ENCODE measurements at regions not wholly inside any gene's neighbourhood (a gene's known extent, or its start where the extent isn't known, plus 50 kb on each side); places are given as distances from the start of the nearest gene placed in this dataset.
A peak's percentile ranks its signal among the peaks of the same experiment; 100 is the strongest.
"Not testable (repeated sequence)": the region's sequence is repeated elsewhere in the genome, so short reads cannot be mapped to it uniquely, and the experiment has no call there.

DNA sequence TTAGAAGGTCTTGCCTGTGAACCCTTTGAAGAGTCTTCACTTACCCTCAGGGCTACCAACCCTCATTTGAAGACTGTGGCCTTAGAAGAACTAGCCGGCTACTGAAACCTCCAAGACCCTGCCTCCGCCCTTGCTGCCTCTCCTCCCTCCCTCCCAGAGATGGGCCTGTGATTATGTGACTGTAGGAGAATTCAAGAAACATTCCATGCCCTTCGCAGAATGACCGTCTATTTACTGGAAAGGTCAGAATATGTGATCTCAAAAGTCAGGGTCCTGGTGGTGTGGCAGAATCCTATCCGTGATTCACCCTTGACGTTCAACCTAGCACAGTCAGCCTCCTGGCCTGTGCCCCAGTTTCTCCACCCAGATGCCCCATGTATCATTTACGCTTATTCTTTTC lies 109.6 kb downstream of the CTNND1 start:
- DNase-seq = no peak

DNA sequence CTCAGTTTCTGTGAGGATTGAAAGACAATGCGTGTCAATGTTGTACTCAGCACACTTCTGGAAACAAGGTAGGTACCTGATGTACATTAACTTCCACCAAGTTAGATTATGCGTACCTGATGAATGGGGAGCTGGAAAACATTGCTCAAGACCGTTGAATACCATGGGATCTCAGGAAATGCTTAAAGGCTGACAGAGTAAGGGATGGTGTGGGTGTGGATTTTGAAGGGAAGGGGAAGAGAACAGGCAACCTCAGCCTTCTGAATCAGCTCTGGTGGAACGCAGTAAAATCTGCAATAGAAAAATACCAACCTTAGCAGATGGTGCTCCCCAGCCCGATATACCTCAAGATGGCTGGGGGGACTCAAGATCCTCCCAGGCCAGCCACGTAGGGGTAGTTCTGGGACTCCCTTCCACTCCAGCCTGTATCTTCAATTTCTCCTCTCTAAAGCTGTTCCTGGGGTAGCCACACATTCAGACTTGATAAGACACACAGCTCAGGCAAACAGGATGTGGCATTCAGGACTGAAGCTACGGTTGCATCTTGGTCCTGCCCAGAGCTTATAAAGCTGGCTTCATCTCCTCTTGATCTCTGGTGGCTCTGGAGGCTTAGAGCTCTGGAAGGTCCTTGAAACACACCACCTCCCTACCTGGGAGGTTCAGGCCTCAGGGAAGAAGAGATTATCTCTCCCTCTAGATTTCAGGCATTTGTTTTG lies 111.8 kb downstream of the CTNND1 start:
- DNase-seq = no peak

DNA sequence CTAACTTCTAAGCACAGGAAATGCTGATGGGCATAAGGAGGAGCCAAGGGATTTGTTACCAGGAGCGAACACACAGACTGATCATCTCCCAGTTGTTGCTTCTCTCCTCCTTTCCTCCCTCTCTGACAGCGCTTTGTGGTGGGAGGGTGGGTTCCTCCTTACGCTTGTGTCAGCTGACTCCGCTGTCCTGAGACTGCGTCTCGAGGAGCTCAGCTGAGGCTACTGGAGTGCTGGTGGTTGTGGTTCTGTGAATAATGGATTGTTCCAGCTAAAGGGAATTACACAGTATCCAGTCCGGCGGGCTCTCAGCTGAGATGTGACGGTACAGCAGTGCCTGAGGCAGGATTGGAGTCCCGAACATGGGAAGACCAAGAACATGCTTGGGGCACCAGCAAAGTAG lies 113.4 kb downstream of the CTNND1 start:
- DNase-seq = no peak

DNA sequence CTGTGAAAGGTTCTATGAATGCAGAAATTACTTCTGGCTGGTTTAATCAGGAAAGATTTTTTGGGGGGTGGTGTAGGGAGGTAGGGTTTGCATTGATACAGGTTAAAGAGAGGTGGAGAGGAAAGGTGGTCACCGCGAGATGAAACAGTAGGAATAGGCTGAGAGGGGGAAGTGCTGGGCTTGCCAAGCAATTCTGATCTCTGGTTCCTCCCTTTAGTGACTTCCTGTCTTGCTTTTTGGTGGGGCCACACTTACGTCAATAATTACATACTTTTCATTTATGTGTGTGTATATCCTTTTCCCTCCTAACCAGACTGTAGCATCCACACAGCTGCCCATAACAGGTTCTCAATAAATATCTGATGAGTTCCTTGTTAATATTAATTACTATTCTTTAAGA lies 120.0 kb downstream of the CTNND1 start:
- no peak for DNase-seq

DNA sequence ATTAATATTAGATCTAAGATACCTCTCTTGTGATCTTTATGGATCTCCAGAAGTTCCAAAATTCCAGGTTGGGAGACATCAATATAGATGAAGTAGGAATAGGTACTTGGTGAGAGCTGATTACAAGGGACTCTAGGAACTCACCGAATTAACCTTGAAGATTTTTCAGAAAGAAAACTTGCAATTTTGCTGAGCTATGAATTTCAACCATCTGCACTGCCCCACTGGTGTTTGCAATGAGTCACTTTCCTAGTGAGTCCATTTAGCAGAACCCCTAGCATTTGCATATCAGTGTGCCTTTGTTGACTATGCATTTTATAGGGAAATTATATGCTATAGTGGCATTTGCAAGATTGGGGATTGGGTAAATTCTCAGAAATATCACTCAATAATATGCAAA lies 122.0 kb downstream of the CTNND1 start:
- no peak for DNase-seq

DNA sequence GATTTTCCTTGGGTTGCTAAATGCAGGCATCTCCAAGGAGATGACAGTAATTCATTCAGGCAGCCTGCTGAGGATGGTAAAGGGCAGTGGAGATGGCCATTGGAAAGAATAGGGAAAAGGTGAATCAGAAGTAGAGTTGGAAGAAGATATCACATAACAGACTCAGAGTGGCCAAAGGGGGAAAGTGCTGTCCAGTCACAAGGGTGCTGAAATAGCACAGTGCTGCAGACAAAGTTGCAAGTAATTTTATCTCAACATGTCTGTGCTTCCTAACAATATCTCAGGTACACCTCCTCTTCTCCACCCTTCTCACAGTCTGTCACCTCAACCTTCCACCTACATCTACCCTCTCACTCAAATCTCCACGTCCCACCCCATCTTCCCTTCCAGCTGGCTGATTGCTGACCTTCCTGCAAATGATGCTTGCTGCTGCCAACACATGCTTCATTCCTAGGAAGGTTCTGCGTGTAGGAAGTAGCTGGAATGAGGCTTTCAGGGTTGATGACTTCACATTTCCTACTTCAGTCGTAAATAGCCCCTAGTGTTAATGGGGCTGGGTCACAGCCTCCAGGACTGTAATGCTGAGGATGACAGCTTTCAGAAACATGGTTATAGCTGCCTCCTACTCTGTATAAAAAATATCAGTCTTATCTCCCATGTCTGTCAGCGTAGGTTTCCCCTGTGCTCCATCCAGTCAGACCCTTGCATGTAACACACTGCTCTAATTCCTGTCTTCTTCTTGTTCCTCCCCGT lies 123.9 kb downstream of the CTNND1 start:
- no peak for DNase-seq

DNA sequence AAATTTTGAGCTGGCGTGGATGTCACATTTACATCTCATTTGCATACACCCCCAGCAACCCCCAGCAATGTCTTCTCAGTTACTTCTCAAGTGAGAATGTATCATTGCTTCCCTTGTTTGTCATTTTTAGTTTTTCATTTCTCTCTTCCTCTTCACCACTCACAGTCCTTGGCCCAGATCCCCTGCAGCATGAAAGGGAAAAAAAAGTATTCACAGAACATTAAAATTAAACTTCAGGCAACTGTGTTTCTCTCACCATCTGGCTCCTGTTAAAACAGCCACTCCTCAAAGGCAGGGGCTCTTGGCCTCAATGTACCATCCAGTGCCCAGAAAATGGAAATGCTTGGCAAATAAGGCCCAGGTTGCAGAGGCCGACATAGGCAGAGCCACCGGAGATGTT lies 126.8 kb downstream of the CTNND1 start:
- DNase-seq = no peak

DNA sequence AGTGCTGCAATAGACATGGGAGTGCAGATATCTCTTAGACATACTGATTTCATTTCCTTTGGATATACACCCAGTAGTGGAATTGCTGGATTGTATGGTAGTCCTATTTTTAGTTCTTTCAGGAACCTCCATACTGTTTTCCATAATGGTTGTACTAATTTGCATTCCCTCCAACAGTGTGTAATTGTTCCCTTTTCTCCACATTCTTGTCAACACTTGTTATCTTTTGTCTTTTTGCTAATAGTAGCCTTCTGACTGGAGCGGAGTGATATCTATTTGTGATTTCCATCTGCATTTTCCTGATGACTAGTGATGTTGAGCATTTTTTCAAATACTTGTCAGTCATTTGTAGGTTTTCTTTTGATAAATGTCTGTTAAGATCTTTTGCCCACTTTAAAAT lies 128.9 kb downstream of the CTNND1 start:
- no peak for DNase-seq

DNA sequence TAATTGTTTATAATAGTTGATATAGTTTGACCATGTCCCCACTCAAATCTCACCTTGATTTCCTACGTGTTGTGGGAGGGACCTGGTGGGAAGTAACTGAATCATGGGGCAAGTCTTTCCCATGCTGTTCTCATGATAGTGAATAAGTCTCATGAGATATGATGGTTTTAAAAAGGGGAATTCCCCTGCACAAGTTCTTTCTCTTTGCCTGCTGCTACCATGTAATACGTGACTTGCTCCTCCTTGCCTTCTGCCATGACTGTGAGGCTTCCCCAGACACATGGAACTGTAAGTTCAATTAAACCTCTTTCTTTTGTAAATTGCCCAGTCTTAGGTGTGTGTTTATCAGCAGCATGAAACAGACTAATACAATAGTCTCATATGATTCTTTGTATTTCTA lies 130.5 kb upstream of the OR9Q1 start:
- DNase-seq = not testable (repeated sequence)

DNA sequence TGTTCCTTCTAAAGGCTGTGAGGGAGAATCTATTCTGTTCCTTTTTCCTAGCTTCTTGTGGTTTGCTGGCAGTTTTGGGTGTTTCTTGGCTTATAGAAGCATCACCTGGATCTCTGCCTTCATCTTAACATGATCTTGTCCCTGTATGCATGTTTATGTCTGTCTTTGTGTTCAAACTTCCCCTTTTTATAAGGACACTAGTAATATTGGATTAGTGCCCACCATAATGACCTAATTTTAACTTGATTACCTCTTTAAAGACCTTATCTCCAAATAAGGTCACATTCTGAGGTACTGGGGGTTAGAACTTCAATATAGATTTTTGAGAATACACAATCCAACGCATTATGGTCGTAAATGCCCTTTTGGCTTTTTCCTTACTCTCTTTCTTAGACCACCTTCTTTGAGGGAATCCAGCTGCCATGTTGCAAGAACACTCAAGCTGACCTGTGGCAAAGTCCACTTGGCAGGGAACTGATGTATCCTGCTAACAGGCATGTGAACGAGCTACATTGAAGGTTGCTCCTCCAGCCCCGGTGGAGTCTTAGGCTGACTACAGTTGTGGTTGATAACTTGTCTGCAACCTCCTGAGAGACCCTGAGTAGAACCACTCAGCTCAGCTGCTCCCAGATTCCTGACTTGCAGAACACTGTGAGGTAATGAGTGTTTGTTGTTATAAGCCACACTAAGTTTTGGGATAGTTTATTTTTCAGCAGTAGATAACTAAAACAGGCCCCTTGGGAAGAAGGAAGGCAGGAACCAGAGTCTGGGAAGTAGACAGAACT lies 127.1 kb upstream of the OR9Q1 start:
- DNase-seq = no peak

DNA sequence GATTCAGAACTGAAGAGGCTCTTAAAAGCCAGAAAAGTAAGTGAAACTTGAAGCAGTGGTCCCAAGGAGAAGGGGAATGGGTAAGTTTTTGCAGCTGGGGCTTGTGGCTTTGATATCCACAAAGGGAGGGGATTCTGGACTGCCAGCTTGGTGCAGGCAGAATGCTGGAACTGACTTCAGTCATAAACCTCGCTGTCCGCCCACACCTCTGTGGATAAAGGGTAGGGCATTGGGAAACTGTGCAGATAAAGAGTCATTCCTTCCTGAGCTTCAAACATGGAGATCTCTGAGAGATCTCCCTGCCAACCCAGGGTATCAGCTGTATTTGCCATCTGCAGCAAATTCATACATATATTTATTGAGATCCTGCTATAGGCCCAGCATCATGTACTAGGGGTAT lies 124.3 kb upstream of the OR9Q1 start:
- DNase-seq = no peak

DNA sequence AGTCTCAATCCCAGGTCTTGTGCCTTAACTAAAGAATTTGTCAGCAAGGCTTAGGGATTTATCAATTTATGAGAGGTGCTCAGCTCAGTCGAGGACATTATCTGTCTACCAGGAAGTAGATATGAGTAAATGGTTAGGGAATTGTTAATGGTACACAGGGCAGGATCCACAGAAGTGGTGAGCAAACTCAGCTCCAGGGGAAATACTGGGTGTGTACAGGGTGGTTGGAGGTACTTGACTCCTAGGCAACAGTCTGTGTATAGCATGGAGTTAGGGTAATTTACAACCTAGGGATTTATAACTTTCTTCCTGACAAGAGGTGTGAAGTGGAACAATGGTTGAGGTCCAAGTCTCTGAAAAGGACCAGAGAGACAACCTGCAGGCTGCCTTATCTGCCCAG lies 123.4 kb upstream of the OR9Q1 start:
- no peak for DNase-seq

DNA sequence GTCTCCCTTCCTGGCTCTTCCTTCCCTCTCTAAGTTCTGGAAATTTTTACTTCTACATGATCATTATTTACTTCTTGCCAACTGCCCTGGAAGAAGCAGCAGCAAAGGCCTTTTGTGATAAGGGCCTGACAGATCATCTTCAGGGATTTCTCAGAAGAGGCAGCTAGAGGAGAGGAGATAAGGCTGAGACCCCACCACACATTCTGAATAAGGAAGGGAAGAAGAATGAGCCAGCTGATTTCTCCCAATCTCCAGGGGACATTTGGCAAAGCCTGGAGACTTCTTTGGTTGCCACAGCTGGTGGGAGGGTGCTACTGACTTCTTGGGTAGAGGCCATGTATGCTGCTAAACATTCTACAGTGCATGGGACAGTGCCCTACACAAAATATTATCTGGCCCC lies 122.4 kb upstream of the OR9Q1 start:
- DNase-seq = no peak

DNA sequence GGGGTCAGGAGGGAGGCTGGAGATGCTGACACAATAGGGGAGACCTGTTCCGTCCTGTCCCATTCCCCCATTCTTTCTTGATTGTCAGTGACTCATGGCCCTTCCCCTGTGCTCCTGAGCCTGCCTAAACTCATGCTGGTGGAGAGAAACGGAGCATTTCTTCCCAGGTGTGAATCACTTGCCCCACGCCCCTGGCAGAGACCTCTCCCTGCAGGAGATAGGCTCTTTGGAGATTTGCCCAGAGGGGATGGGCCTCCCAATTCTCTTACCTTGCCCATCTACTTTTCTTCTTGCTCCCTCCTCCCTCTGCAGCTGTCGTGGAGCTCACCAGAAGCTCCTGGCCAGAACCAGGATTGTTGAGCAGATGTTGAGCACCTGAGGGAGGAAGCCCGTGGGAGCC lies 121.9 kb upstream of the OR9Q1 start:
- DNase-seq = no peak

DNA sequence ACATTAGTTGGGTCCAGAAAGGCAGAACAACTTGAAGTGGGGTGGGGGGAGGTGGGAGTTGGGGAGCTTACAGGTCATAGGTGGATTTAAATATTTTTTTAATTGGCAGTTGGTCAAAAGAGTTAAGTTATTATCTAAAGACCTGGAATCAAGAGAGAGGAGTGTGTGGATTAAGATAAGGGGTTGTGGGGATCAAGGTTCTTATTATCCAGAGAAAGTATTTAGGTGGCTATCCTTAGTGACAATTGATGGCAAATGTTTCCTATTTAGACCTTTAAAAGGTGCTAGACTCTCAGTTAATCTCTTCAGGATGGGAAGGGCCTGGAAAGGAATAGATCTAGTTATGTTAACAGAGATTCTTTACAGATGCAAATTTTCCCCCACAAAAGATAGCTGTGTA lies 120.7 kb upstream of the OR9Q1 start:
- DNase-seq = no peak

DNA sequence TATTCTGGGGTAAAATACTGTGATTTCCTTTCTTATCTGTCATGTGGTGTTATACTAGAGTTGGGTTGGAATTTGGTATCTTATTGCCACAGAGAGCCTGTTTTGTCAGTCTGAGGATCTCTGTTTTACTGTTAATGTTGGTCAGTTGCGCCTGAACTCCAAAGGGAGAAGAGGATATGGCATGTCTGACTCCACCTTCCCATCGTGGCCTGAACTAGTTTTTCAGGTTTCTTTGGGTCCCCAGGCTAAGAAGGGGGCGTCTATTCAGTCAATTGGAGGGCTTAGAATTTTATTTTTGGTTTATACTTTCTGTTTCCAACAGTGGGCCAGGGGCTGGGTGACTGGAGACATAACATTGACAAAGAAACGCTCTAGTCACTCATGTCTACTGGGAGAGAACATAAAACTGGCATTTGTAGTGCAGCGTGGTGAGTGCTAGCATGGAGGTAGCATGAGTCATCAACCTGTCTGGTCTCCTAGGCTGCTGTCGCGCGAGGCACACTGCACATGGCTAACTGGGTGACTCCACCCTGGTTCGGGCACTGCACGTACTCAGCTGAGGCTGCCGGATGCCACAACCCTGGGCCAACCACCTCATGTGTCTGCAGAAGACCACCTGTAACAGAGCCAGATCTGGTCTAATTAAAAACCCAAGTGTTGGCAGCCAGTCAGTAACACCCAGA lies 120.1 kb upstream of the OR9Q1 start:
- DNase-seq = peak; percentile 9

DNA sequence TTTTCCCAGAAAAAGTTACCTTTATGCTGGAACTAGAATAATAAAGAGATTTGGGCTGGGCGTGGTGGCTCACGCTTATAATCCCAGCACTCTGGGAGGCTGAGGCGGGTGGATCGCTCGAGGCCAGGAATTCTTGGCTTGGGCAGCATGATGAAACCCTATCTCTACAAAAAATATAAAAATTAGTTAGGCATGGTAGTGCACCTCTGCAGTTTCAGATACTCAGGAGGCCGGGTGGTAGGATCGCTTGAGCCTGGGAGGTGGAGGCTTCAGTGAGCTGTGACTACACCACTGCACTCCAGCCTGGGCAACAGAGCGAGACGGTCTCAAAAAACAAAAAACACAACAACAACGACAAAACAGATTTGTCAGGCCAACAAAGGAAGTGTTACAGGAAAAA lies 119.3 kb upstream of the OR9Q1 start:
- DNase-seq = no peak

DNA sequence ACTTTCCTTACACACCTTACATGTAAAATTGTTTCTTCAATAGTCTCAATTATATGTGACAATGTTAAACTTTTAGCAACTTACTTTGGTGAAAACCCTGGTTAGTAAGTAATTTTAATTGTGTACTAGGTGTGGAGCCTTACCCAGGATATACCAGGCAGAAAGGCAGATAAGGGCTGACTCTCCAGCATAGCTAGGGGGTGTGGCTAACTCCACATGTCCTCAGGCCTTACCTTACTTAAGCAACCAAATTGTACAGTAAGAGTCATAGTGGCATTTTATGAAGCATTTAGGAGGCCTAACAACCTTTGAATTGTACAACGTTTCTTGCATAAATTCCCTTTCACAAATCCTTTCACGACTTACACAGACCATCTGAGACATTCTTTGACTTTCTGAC lies 118.2 kb upstream of the OR9Q1 start:
- DNase-seq = no peak

DNA sequence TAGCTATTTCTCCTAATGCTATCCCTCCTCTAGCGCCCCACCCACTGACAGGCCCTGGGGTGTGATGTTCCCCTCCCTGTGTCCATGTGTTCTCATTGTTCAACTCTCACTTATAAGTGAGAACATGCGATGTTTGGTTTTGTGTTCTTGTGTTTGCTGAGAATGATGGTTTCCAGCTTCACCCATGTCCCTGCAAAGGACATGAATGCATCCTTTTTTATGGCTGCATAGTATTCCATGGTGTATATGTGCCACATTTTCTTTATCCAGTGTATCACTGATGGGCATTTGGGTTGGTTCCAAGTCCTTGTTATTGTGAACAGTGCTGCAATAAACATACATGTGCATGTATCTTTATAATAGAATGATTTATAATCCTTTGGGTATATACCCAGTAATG lies 115.3 kb upstream of the OR9Q1 start:
- not testable (repeated sequence) for DNase-seq

DNA sequence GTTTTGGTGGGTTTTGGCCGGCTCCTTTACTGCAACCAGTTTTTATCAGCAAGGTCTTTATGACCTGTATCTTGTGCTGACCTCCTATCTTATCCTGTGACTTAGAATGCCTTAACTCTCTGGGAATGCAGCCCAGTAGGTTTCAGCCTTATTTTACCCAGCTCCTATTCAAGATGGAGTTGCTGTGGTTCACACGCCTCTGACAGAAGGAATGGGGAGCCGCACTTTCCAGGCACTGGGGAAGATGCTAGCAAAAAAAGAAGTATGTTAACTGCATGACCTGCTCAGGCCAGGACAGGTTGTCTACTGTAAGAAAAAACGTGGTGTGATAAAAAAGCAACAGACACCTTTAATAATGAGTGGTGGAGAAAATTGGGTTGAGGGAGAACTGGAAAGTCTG lies 112.2 kb upstream of the OR9Q1 start:
- not testable (repeated sequence) for DNase-seq

DNA sequence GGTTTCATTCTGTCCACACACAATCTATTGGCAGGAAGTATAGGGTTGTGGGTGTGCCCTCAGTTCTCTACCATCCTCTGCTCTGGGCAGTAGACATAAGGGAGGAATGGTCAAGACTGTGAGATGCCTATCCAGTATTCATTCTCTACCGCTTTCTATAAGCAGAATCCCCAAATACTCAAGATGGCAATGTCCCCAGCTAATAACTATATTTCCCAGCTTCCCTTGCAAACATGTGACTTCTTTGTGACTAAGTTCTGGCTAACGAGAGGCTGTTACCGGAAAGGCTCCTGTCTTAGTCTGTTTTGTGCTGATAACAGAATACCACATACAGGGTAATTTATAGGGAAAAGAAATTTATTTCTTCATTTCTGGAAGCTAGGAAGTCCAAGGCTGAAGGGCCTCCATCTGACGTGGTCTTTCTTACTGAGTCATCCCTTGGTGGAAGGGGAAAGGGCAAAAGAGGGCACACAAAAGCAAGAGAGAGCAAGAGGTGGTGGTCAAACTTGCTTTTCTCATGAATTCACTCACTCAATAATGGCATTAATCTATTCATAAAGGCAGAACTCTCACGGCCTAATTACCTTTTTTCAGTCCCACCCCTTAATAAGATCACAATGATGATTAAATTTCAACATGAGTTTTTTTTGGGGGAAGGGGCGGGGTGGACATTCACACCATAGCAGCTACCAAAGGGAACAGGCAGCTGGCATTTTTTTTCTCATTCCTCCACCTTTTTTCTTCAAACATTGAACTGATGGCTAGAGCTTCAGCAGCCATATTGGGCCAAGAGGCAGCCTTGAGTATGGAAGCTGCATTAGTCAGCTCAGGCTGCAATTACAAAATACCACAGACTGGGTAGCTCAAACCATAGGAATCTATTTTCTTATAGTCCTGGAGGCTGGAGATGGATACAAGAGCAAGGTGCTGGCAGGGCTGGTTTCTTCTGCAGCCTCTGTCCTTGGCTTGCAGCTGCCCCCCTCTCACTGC lies 109.7 kb upstream of the OR9Q1 start:
- DNase-seq = no peak

DNA sequence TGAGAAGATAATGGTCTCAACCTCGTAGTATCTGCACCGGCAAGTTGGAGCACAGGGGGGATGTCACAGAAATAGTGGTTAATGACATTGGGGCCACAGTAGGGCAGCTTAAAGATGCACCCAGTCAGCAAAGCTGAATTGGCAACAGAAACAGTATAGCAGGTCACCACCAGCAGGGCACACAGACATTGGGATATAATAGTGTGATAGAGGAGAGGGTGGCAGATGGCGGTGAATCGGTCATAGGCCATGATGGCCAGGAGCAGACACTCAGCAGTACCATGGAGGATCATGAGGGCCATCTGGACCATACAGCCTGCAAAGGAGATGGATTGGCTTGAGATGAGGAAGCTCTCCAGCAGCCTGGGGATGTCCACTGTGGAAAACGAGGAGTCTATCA lies 106.0 kb upstream of the OR9Q1 start:
- no peak for DNase-seq
